ENCODE measurements at regions not wholly inside any gene's neighbourhood (a gene's known extent, or its start where the extent isn't known, plus 50 kb on each side); places are given as distances from the start of the nearest gene placed in this dataset.

GRCh38 chr6:67885081-67886033 is 749.7 kb upstream of the ADGRB3 start (continued):
- no peak for TF ChIP-seq FOXK2 (conservative IDR thresholded peaks at IDR 0.05 in 1 of 2, IDR thresholded peaks at IDR 0.05 in 1 of 2; ENCODE audit: low read depth in 2 of 2)
- TF ChIP-seq ZNF395 (CRISPR knock-in tag; IDR thresholded peaks at IDR 0.05), result peak; percentile 85; the same call in 1 of the 2 replicates
- no peak for TF ChIP-seq STAT6 (CRISPR knock-in tag; IDR thresholded peaks at IDR 0.05)
- TF ChIP-seq CREBBP (IDR thresholded peaks at IDR 0.05; ENCODE audit: low read depth, low read length), result peak; percentile 48
- peak; percentile 57; the same call in 1 of the 2 replicates for TF ChIP-seq RBFOX2 (IDR thresholded peaks at IDR 0.05; ENCODE audit: low read depth, low read length)
- TF ChIP-seq, protein P1, sequence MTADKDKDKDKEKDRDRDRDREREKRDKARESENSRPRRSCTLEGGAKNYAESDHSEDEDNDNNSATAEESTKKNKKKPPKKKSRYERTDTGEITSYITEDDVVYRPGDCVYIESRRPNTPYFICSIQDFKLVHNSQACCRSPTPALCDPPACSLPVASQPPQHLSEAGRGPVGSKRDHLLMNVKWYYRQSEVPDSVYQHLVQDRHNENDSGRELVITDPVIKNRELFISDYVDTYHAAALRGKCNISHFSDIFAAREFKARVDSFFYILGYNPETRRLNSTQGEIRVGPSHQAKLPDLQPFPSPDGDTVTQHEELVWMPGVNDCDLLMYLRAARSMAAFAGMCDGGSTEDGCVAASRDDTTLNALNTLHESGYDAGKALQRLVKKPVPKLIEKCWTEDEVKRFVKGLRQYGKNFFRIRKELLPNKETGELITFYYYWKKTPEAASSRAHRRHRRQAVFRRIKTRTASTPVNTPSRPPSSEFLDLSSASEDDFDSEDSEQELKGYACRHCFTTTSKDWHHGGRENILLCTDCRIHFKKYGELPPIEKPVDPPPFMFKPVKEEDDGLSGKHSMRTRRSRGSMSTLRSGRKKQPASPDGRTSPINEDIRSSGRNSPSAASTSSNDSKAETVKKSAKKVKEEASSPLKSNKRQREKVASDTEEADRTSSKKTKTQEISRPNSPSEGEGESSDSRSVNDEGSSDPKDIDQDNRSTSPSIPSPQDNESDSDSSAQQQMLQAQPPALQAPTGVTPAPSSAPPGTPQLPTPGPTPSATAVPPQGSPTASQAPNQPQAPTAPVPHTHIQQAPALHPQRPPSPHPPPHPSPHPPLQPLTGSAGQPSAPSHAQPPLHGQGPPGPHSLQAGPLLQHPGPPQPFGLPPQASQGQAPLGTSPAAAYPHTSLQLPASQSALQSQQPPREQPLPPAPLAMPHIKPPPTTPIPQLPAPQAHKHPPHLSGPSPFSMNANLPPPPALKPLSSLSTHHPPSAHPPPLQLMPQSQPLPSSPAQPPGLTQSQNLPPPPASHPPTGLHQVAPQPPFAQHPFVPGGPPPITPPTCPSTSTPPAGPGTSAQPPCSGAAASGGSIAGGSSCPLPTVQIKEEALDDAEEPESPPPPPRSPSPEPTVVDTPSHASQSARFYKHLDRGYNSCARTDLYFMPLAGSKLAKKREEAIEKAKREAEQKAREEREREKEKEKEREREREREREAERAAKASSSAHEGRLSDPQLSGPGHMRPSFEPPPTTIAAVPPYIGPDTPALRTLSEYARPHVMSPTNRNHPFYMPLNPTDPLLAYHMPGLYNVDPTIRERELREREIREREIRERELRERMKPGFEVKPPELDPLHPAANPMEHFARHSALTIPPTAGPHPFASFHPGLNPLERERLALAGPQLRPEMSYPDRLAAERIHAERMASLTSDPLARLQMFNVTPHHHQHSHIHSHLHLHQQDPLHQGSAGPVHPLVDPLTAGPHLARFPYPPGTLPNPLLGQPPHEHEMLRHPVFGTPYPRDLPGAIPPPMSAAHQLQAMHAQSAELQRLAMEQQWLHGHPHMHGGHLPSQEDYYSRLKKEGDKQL (CRISPR knock-in tag; IDR thresholded peaks at IDR 0.05; ENCODE audit: borderline replicate concordance), result no peak
- no peak for TF ChIP-seq SNIP1 (IDR thresholded peaks at IDR 0.05; ENCODE audit: low read depth)
- no peak for TF ChIP-seq RFX5 (IDR thresholded peaks at IDR 0.05; ENCODE audit: low read depth, low read length)
- TF ChIP-seq ZSCAN32 (CRISPR knock-in tag; IDR thresholded peaks at IDR 0.05), result peak; percentile 20; the same call in 1 of the 2 replicates
- TF ChIP-seq ZNF586 (CRISPR knock-in tag; conservative IDR thresholded peaks at IDR 0.05), result no peak
- TF ChIP-seq EP400 (IDR thresholded peaks at IDR 0.05), result no peak; the same call in 1 of the 2 replicates
- TF ChIP-seq, protein P2, sequence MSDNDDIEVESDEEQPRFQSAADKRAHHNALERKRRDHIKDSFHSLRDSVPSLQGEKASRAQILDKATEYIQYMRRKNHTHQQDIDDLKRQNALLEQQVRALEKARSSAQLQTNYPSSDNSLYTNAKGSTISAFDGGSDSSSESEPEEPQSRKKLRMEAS (CRISPR knock-in tag; IDR thresholded peaks at IDR 0.05), result no peak
- no peak for TF ChIP-seq SMAD4 (CRISPR knock-in tag; conservative IDR thresholded peaks at IDR 0.05)
- no peak for TF ChIP-seq TAF15 (IDR thresholded peaks at IDR 0.05; ENCODE audit: low read depth, low read length)
- TF ChIP-seq ZNF140 (CRISPR knock-in tag; IDR thresholded peaks at IDR 0.05), result no peak

Data from K562 (cell line).